ENCODE measurements at regions not wholly inside any gene's neighbourhood (a gene's known extent, or its start where the extent isn't known, plus 50 kb on each side); places are given as distances from the start of the nearest gene placed in this dataset.

DNA sequence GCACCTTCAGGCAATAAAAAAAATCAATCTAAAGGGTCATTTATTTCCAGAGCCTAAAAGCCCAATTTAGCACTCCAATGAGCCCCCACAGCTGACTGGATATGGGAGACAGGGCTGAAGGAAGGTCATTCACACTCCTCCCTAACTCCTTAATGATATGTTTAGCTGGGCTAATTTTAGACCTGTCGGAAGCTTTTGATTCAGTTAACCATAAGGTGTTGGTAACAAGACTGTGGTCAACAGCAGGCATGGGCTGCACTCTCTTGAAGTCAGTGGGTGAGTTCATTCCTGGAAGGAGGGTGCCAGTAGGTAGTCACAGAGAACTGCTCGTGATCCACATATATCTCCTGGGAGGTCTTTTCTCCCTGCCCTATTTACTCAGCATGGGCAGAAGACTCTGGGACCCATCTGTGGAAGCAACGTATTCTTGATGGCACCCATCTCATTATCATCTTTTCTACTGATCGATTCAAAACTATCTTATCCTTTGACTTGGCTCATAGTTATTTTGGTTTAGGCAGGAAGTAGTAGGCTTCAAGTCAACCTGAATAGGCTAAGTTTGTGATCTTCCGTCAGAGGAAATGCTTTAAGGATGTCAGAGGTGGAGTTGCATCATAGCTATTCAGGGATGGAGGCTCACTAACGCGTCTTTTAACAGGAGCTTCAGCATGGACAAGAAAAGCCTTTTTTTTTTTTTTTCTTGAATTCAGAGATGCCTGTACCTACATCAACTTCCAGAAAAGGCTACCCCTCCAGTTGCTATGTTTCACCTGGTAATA is 367.7 kb upstream of the SLC30A5 start:
- no peak for DNase-seq

DNA sequence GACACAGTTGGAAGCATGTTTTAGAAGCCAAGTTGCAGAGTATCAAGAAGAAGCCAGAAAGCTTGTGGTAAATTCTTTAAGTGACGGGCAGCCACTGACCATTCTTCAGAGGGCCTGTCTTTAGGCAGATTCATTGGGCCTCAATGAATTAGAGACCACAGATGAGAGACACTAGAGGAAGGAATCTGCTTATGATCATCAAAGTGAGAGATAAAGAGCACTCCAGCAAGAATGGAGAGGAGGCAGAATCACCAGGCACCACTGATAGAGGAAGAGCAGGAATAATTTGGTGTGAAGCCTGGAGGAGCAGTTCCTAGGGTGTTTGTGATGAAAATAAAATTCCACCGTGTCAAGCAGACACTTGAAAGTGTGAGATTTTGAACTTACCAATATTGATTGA is 365.9 kb upstream of the SLC30A5 start:
- no peak for DNase-seq

DNA sequence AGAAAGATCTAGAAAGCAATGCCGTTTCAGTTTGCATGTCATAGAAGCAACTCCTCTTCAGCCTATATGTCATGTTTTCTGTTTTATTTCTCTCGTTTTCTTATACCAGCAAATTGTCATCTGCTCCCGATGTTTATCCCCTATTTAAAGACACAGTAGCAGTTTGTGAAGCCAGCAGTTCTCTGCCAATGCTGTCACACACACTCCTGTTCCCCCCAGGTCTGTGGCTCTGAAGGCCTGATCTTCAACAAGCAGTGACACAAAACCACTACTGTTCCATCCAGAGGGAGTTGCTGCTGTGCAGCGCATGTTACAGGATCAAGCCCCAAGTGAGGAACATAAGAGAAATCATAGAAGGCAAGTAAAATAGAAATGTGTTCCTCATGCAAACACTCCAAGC is 364.1 kb upstream of the SLC30A5 start:
- DNase-seq: no peak

DNA sequence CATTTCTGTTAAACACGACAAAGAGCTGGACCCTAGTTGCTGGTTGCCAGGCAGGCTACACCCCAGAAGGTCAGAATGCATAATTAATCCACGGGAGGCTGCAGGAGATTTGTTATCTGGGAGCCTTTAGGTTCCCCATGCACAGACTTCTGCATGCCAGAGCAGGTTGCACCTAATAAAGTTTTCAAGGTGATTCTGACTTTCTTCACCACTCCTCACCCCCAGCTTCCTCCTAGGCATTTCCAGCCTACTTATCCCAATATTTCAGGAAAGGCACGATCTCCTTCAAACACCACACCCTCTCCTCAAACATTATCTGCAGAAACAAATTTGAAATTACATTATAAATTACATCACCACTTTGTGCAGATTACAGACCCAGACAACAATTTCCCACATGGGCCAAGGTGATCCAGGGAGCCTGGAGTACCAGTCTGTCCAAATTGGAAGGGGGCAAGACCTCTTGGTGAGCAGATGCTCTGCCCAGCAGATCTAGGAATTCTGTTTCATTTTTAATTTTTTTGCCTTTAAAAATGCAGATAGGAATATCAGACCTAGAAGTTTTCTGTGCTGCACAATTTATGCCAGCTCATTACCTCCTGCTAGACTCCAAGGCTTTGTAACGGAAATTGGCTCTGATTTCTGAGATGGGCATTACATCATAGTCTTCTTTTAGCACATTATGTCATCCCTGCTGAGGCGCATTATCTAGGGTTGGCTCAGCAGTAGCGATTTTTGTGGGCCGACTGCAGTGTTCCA is 363.4 kb upstream of the SLC30A5 start:
- DNase-seq: no peak

DNA sequence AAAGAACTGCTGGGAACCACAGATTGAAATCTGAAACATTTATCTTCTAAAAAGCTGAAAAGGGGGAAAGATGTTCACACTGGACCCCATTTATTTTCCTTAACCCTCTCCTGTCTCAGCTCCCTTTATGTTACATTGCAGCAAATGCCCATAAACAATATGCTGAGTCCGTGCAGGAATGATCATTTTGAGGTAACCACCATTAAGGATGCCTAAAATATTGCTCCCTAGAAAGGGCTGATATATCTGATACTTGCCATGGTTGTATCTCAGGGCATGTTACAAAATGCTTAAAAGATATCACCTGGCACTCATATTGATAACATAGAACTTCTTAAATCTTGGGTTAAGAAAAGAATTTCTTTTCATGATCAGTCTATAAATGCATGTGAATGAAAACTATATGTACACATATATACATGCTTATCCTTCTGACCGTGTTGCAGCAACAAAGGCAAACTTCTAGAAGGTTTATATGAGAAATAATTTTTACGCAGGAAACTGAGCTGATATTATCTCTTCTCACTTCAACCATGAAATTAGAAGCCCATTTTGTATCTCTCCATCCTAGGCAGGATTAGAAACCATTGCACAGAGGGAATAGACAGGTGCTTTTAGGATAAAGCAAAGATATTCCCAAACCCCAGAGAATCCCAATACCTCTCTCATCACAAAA is 362.7 kb upstream of the SLC30A5 start:
- no peak for DNase-seq

DNA sequence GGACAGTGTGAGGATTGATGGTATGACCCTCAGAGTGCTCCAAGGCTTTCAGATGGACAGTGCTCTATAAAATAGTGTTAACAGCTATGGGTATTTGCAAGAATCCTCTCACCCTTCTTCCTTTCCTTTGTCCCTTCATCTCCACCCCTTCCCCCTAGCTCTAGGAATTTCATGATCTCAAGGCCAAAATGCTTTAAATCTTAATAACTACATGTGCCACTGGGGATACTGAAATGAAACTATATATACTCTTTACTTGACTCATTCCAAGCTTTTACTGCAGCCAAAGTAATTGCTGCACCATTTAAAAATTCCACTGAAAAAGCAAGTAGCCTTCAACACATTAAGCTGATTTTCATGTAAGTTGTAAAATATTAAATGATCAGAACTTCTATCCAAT is 361.6 kb upstream of the SLC30A5 start:
- no peak for DNase-seq

DNA sequence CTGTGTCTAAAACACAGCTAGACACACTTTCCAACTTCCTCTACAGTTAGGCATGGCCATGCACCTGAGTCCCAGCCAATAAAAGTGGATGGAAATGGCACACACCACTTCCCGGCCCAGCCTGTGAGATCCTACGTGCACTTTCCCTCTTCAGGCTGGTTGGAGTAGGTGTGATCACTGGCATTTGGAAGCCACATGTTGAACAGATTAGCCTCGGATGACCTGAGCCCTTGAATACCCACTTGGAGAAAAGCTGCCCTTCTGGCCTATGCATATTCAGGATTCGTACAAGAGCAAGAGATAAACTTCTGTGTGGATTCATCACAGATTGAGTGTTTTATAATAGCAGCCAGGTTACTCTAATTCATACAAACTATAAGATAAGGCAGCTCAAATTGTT is 359.0 kb upstream of the SLC30A5 start:
- no peak for DNase-seq

DNA sequence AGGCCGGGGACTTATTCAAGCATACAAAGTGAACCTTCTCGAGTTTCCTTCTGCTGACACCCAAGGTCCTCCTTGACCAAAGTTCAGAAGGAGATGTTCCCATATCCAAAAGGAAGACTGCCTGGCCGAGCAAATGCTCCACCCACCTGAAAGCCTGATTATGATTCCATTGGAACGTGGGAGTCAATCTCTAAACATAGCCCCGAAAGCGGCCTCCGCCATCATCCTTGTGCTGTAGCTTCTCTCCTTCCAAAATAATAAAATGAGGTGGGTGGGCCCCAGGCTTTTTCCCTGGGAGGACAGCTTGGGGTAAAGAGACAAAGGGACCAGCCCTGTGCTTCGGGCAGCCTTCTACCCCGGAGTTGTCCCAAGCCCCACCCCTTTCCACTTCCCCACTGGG is 355.6 kb upstream of the SLC30A5 start:
- DNase-seq: no peak

DNA sequence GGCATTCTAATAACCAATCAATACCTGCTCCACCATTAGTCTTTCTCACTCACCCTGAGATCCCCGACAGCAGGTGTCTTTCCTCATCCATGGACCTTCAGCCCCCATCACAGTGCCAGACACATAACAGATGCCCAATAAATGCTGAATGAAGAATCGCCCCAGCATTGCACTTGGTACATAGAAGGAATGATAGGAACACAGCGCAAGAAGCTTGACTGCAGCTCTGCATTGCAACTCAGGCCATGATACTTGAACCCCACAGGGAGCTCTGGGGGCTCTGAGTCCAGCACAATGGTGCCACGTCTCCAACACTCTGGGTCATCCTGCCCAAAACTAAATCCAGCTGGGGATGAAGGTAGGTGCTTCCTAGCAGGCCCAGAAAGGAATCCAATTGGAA is 355.0 kb upstream of the SLC30A5 start:
- DNase-seq: no peak

DNA sequence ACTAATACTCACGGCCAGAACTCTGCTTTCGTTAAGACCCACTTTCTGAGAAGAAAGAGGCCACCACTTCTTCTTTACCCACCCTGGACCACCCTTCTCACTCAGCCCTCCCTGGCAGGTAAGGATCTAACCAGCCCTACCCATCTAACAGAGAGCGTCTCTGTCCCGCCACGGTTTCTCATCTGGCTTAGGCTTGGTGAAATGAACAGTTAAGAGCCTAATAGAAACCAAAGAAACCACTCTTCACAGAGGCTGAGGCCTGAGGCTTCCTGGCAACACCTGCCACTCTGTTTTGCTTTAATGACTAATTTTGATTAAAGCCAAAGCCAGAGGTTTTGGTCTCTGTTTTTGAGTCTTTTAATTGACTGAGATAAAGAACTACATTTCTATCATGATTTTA is 354.1 kb upstream of the SLC30A5 start:
- DNase-seq: no peak

DNA sequence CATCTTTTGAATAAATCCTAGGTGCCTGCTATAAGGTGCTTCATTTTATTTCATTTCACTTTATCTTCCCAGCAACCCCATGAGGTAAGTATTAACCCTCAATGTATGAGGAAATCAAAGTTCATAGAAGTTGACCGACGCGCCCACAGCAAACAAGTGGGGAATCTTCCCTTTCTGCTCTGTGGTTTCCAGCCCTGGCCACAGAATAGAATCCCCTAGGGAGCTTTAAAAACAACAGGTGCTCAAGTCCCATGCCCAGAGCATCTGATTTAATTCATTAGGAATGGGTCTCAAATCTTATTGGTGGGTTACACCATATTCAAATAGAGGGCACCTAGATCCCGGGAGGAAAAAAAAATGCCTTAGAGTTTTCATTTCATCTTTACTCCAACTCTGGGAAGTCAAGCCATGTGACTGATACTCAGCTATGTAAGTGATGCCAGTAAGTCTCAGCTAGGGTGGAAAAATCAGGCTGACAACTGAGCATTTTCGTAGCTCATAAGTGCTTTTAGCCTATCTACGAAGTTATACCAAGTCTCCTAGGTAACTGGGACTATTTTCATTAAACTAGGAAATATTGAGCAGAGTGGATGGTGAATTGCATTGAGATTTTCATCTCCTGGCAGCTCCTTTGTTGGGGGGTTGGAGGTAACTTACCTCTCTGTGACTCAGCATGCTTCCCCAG is 353.4 kb upstream of the SLC30A5 start:
- DNase-seq: no peak

DNA sequence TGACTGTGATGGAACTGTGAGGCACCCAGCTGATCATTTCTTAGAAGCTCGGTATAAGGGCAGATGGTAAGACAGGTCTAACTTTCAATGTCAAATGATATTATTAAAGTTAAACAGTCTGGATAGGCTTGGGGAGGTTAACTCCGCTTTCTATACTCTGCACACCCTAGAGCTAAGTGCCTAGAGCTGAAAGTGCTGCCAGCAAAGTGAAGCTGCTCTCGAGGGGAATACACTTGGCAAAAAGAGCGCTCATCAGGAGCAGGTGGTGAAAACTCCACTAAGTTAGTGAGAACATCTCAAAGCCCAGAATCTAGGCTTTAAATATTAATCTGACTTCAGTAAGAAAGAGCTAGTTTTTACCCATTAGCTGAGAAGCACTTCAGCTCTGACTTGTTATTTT is 349.6 kb upstream of the SLC30A5 start:
- DNase-seq: no peak

DNA sequence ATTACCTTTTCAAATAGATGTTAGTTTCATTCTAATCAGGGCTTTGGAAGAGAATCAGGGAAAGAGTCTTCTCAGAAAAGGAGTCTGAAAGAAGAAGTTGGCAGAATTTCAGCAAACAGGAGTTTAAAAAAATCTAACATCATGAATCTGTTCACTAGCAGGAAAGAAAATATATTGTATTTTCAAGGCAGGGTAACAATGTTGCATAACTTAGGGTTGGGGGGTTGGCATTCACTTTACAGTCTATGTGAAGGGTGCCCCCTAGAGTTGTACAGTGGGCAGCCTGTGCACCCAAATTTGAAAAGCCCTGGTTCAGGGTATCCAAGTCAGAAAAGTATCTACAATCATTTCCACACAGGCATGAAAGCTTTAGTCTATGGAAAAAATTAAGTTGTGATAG is 348.4 kb upstream of the SLC30A5 start:
- DNase-seq: no peak

DNA sequence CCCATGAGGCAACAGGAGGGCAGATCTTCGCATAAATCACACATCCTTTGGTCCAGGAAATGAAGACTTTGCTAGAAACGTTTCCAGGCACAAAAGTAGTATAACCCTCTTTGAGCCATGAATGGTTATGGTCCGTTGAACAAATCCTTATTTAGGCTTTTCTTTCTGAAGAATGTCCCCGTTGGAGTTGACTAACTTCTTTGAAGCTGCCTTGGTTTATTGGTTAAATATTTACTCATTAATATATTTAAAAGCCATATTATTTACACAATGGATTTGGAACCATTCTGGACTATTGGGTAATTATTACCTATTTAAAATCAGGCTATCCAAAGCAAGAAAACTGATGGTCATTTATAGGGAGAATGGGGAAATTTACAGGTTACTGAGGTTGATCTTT is 347.6 kb upstream of the SLC30A5 start:
- DNase-seq: no peak

DNA sequence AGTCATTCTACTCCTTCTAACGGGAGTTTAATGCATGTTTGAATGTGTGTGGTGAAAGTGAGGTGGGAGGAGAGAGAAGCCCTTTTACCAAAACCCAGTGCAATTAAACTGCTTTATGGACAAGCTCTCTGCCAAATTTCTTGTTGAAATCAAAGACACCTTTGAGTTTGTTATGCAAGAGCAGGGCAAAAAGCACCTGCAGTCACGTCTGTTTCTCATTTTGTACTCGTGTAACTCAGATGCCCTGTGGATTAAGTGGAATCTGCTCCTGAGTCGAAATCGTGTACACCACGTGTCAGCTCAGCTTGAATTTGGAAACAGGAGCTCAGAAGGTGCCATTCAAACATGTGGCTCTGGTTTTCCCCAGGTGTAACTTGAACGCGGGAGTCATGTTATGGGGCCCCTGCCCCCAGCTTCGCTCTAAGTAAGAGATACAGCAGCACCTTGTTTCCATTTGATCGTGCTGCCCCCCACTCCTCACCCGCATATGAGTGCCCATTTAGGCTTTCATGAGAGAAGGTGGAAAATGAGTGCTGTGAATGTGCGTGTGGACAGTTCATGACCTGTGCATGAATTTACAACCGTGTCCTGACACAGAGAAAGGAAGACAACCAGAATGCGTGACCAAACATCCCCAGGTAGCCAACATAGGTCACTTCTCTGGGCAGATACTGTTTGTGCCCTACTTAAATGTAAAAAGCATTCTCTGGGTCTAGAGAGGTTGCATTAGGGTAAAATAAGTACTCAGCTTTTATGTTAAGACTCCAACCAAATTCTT is 347.0 kb upstream of the SLC30A5 start:
- DNase-seq: no peak

DNA sequence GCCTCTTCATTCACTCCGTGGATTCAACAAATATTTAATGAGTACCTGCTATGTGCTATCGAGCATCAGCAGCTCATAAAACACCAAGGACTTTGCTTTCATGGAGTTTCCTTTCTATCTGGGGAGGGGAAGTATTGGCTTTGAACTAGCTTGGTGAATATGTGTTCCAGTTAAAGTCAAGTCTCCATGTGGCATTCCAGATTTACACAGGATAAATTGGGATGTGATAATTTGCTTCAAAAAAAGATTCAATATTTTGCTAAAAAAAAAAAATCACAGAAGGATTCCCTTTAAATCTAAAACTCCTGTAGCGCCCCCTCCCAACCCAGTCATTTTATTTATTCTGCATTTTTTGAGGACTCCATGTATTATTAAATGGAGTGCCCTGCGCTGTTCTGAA is 346.3 kb upstream of the SLC30A5 start:
- DNase-seq: no peak

DNA sequence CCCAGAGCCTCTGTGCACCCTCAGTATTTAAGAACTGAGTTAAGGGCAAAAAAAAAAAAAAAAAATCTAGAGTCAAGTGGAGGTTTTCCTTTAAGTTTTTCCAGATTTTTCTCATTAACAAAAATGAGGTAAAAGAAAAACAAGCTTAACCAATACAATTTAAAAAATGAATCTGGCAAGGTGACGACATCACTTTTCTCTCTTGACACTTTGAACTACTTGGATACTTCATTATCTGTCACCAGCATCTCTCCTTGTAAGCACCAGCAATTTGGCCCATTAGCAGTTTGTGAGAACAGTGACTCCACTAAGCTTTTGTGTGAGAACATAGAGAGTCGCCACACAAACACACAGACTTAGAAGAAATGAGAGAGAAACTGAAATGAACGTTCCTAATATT is 345.7 kb upstream of the SLC30A5 start:
- DNase-seq: no peak

DNA sequence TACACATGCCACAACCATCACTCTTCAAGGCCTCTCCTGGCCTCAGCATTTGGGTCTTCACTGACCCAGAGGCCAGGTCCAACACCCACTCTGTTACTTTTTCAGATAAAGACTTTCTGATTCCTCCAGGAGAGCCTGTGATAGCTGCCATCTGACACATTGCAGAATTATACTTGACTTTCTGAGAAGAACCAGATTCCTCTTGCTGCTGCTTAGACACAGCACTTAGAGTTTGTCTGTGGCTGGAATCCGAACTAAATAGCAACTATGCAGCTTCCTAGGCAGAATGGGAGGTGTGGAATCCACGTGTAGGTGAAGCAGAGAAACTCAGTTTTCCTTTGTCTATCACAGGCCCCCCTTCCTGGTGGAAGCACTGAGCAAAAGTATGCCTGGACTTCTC is 344.7 kb upstream of the SLC30A5 start:
- DNase-seq: no peak

DNA sequence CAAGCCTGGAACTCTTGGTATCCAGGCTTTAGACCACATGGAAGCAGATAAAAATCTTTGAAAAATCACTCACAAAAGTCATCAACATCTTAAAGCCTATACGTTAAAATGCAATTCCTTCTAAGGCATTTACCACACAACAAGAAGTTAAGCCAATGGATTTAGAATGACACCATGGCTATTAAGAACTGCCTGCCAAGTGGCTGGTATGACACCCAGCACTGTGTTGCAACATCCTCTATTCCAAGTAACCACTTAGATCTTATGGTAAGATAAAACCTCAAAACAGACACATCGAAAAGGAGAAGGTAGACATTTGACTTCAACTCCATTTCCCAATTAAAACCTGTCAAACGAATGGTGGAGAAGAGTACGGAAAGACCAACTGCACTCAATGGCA is 344.2 kb upstream of the SLC30A5 start:
- DNase-seq: no peak

DNA sequence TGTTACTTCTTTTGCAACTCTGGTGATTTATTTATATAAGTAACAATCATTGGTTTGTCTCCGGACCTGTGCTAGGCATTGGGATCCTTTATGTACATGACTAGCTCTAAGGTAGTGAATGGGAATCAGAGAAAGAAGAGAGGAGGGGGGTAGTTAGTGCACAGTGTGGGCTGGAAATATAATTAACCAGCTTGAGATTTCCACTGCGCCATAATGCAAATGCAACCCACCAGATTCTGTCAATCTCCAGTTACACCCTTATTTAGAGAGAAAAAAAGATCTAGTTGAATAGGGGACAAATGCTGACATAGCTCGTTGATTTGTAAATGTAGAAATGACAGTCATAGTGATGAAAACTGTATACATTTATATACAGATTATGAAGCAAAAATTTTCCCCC is 342.2 kb upstream of the SLC30A5 start:
- no peak for DNase-seq

DNA sequence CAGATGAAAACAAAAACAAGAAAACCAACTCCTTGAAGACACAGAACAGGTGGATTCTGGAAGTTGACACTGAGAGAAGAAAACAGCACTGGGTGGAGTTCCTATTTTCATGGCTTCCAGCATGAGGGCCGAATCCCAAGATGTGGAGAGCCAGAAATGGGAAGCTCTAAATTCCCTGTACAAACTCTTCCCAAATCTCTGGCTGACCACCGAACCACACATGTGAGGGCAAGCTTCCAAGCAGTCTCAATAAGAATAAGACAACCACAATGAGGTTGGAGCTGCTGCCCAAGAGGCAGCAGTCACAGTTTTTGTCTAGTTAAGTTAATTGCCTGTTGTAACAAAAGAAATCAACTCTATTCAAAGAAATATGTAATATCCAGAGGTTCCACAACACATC is 339.3 kb upstream of the SLC30A5 start:
- no peak for DNase-seq

DNA sequence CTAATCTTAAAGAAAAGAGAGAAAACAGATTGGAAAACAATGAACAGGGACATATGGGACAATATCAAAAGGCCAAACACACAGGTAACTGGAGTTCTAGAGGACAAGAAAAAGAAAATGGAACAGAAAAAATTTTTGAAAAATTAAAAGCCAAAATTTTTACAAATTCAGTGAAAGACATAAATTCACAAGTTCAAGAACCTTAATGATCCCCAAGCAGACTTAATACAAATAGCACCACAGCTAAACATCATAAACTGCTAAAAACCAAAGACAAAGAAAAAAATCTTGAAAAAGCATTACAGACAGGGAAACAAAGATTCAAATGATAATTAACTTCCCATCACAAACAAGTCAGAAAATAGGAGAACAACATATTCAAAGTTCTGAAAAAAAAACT is 338.5 kb upstream of the SLC30A5 start:
- DNase-seq: no peak

DNA sequence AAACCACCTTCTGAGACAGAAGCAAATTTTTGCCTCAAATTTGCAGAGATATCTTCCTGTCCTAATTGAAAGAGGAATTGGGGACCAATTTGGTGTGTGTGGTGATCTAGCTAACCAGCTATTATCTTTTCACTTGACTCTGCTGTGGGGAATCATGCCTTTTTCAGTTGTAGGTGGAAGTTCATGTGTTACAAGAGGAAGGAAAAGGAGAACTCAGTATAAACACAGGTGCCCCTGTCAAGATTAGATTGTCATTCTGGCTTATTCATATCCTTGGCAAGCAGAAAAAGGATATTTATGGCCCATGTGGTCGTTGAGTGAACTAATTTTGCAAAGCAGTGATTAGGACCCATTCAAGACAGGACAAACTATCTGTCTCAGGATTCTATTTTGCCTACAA is 336.8 kb upstream of the SLC30A5 start:
- no peak for DNase-seq

Data from activated CD8-positive, alpha-beta memory T cell treated with anti-CD3 and anti-CD28 coated beads for 24 hours (primary cell).